GM19193 (cell line): ENCODE measurements at regions not wholly inside any gene's neighbourhood (a gene's known extent, or its start where the extent isn't known, plus 50 kb on each side); places are given as distances from the start of the nearest gene placed in this dataset.

ENCODE experiments used
- POLR2A ChIP-seq: IDR thresholded peaks from 4 replicates; pipeline ENCODE4 v1.6.1; 2011; ENCODE audit not compliant: insufficient read depth, insufficient read length; ENCODE audit errors: extremely low read depth

DNA sequence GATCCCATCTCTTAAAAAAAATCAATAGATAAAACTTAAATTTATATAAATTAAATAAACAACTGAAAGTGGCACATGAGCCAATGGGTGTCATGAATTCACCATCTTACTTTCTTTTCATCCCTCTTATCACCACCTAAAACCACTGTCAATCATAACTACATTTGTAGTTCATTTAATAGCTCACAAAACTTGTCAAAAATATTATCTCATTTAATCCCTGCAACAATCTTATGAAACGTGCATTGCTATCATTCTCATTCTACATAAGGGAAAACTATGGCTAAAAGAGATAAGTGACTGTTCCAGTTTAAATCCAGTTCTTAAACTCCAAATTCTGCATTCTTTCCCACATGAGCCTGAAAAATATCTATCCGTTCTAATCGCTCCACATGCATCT lies 80.6 kb upstream of the BEND6 start:
- TF ChIP-seq POLR2A = no peak

DNA sequence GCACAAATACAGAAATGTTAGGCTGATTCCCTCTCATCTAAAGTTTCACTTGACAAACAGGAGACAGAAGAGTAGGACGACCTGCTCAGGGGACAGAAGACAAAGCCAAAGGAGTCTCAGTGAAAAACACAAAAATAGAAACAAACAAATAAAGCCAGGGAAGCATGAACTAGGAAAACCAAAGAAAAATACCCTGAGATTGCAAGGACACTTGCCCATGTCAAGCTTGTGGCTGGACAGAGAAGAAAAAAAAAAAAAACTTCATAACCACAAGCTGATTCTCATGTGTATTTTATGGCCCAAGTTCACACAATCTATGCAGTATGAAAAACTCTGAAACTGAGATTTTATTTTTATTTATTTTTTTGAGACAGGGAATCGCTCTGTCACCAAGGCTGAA lies 85.6 kb upstream of the BEND6 start:
- no peak for TF ChIP-seq POLR2A

DNA sequence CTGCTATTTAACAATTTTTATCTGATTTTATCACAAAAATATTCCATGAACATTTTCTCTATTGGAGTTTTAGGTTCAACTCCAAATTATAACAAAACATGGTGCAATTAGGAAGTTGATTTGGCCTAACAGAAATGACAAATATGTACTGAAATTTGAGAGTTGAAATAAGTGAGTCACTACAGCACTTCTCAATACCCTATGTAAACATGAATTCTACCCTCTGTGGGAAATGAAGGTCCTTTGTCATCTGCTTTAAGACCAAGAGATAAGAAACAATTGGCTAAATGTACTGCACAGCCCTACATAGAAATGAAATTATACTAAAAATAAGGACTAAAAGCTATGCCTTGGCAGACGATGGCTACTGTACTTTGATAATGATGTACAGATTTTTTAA lies 86.2 kb upstream of the BEND6 start:
- TF ChIP-seq POLR2A = no peak

DNA sequence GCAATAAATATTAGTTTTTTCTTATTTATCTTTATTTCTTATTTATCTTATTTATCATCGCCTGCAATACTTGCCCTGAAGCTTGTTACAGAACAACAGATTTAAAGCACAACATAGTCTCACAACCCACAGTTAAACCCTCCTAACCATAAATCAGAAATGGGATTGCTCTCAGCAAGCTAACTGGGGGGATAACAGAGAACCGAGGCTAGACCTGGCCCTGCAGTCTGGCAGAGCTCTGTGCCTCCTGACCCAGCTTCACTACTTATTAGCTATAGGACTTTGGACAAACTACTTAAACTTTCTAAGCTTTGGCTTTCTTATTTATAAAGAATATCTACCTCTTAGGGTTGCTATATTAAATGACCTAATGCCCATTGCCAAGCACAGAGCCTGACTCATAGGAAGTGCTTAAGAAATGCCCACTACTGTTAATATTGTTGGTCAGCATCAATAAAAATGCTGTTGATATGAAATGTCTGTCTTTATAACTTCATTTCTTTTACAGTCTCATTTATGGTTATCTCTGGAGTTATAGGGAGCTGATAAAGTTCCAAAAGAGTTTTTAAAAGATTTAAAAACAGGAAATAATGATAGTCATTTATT lies 87.9 kb upstream of the BEND6 start:
- no peak for TF ChIP-seq POLR2A

DNA sequence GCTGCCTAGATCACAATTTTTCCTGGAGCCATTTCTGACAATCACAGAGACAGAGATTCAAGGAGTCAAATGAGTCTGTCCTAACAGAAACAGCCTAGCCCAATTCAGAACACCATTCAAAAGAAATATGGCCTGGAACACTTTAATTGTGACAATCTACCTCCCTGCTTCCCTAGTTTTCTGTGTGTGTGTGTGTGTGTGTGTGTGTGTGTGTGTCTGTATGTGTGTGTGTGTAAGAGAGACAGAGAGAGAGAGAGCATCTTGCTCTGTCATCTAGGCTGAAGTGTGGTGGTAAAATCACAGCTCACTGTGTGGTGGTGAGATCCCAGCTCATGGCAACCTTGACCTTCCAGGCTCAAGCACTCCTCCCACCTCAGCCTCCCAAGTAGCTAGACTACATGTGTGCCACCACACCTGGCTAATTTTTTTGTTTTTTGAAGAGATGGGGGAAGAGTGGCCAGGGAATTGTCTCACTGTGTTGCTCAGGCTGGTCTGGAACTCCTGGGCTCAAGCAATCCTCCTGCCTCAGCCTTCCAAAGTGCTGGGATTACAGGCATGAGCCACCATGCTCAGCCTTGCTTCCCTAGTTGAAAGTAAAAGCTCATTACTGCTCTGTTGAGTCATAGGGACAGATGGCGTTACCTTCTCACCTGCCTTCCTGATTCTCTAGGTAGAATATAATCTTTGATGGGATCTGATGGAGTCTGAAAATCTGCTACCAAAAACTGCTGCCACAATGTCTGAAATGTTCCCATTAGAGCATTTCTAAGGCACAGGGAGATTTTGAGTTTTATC lies 89.6 kb upstream of the BEND6 start:
- no peak for TF ChIP-seq POLR2A

DNA sequence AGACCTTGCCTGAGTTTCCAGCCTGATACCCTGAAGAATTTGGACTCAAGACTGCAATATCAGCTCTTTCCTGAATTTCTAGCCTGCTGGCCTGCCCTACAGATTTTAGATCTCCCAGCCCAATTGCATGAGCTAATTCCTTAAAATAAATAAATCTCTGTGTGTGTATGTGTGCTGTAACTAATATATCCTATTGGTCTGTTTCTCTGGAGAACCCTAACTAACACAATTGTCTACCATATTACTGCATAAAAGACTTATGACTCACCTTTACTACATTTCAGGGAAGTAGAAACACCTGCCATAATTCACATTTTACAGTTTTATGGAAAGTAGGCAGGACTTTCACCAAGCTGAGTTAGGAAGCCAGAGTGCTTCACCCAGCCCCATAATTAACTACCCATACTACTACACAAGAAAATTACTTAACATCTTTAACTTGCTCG lies 90.7 kb upstream of the BEND6 start:
- no peak for TF ChIP-seq POLR2A

DNA sequence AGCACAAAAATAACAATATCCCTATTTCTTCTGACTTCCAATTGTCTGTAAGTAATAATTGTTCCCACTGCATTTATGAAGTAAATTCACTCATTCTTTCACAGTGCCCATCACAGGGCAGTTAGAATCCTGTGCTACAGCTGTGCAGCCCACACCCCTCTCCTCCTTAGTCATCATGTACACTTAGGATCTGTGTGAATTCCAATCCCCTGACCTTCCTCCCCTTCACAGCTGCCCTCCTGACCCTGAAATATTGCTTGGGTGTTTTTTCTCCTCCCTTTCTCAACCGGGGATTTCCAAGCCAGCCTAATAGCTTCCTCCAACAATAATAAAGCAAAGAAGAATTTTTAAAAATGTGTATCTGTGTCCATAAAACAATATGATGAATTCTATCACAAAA lies 91.5 kb upstream of the BEND6 start:
- no peak for TF ChIP-seq POLR2A

DNA sequence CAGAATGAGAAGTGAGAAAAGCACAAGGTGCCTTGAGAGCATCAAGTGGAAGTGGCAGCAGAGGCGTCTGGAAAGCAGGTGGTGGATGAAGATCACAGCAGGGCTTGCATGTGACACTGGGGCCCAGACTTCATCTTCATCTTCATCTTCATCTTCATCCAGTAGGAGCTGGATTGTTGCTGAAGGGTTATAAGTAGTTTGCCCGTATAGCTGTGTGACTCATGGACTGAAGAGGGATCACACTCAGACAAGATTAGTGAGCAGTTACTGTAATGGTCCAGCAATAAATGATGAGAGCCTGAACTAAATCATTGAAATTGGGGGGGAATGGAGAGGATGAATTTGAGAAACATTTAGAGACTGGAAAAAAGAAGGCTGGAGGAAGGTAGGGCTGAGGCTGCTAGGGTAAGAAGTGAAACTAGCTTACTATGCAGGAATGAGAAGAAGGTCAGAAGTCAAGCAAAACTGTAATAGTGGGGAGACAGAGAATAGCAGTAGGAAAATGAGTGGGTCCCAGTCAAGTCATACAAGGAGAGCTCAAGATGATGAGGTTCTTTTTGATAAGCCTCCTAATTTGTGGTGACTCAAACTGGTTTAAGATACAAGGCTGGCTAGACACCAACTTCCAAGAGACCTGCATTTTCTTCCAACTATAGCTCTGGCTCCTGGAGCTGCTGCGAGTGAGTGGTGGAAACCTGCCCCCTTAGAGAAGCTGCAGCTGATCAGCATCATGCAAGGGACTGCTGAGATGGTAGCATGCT lies 92.3 kb upstream of the BEND6 start:
- no peak for TF ChIP-seq POLR2A

DNA sequence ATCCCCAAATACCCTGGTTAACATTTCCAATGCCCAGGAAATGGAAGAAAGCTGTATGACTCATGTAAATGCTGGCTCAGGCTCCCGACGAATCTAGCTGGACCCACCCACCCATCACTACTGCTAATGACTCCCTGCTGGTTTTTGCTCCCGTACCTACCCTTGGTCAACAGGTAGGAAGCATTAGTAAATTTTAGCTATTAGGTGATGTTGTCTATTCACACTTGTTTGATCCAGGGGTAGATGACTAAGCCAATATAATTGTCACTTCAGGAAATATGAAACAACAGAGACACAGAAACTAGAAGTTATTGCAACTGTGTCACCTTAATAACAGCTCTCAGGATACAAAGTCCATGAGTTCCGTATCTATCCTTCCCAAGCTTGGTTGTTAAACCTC lies 94.4 kb upstream of the BEND6 start:
- TF ChIP-seq POLR2A = no peak

DNA sequence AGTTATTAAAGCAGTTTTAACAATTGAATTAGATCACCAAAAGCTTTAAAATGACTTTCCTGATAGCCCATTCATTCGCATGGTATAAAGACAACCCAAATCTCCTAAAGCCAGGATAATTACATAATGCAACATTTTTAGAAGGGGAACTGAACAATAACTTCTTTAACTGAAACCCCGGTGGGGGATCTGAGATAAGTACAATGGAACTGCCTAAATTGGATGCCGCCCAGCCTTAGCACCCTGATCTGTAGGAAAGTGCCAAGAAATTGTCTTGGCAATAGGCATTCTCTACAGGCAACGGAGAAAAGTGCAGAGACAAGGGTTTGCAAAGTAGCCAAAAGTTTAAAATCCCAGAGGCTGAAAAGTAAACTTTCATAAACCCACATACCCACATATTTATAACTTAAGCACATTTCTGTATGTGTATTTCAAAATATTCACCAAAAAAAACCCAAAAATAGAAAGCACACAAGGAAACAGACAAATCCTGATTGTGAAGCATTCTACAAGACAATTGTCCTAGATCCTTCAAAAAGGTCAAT lies 98.8 kb upstream of the BEND6 start:
- no peak for TF ChIP-seq POLR2A

DNA sequence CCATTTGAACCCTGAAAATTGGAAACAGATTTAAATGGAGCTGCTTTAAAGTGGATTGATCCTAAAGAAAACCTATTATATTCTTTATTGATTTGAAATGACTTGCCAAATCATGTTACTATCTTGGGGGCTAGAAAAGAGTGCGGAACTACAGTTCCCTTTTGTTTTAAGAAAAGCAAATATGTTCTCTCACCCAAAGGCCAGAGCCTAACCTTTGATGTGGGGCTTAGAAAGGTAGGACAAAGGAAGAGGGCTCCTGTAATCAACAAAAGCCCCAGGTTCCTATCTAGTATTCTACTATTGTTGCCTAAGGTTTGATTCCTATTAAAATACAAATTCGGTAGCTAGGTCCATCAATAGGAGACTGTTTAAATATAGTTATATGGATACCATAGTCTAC lies 100.8 kb upstream of the BEND6 start:
- no peak for TF ChIP-seq POLR2A

DNA sequence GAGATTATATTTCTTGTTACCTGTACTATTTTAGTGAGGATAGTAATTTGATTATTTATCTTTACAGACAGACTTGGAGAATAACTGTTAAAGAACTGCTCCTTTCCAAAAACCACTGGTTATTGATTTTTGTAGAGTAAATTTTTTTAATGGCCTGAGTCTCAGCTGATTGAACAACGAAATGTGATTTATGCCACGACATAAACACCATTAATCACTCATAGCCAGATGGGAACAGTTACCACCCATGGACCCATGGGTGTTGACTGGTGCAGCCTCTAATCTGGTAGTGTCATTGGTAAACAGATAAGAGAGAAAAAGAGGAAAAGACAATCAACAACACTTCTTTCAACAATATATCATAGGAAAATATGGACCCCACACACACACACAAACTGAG lies 101.4 kb upstream of the BEND6 start:
- no peak for TF ChIP-seq POLR2A

DNA sequence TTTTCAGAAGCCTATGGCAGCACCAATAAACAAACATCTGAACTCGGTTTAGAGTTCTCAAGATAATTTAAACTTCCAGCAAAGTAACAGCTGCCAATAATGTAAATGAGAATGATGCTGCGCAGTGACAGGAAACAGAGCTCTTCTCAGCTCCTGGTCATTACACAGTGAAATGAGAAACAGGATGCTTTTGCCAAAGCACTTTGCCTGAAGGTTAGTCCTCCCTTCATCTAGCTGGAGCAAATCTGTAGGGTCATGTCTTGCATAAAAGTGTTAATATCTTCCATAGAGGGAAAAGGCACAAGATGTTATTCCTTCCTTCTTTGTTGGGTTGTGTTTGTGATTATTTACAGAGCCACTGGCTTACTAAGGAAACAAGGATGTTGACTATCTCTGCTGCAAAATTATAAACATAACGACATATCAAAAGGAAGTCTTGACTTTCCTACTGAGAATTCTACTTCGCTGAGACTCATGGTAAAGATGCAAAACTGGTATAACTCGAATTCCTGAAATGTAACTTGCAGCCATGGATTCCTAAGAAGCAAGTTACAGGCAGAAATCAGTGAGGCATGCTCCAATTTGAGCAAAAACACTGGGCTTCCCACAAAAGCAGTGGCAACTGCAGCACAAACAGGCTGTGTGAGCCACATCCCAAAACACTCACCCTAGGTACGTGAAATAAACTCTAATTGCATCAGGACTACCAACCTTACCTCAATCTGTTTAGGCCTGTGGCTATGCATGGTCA lies 102.5 kb upstream of the BEND6 start:
- no peak for TF ChIP-seq POLR2A

DNA sequence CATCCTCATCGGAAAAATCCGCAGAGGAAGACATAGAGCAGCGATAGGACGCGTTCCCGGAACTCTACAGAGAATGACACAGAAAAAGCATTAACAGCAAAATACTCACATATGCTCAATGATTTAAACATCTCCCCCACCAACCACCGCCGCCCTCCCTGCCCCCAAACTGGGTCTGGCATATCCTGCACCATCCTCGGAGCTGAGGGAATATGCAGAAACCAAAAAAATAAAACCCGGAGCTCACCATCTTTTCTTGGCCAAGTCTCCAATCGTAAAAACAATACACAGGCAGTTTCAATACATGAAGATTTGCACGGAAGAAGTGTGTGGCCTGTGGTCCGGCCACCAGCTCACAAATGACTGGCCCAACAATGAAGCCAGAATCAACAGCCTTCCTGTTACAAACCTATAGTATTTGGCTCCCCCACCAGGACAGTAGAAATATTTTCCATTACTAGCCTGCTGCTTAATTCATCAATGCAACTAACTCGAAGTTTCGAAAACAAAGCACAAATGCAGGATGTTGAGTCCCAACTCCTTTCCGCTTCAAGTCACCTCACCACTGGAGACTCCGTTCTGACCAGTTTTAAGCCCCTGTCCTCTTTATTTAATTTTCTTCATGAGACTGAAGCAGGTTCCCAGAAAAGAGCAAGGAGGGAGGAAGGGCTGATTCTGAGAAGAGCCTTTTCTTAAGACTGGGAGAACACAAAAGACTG lies 103.2 kb upstream of the BEND6 start:
- TF ChIP-seq POLR2A = peak; percentile 49
